ENCODE measurements at regions not wholly inside any gene's neighbourhood (a gene's known extent, or its start where the extent isn't known, plus 50 kb on each side); places are given as distances from the start of the nearest gene placed in this dataset.
"Not testable (repeated sequence)": the region's sequence is repeated elsewhere in the genome, so short reads cannot be mapped to it uniquely, and the experiment has no call there.

GRCh38 chr16:56013962-56014552 lies 138.9 kb upstream of the CES5A start:
- H3K9me3 ChIP-seq (ENCODE audit: control insufficient read depth, low read length), result no peaks in the 10 kb centered on the region
- H3K27me3 ChIP-seq (replicated peaks; ENCODE audit: control insufficient read depth, insufficient read depth, low read length), result peaks cover 5% of the 10 kb centered on the region
- no peak overlapping the region for H3K9ac ChIP-seq (ENCODE audit: low read length)
- no peaks in the 10 kb centered on the region for H3K4me1 ChIP-seq (ENCODE audit: control insufficient read depth, insufficient read depth, low read length)
- H3K36me3 ChIP-seq (ENCODE audit: control insufficient read depth, insufficient read depth, low read length, severe bottlenecking), result no peaks in the 10 kb centered on the region
- peak; percentile 29 for DNase-seq (ENCODE audit: low read depth)
- H3K4me3 ChIP-seq (ENCODE audit: low read length), result no peak overlapping the region

GRCh38 chr16:56012482-56012811 lies 137.3 kb upstream of the CES5A start:
- H3K27me3 ChIP-seq (replicated peaks; ENCODE audit: control insufficient read depth, insufficient read depth, low read length), result peaks cover 5% of the 10 kb centered on the region
- DNase-seq (ENCODE audit: low read depth), result no peak
- H3K9ac ChIP-seq (ENCODE audit: low read length), result no peak overlapping the region
- no peaks in the 10 kb centered on the region for H3K4me1 ChIP-seq (ENCODE audit: control insufficient read depth, insufficient read depth, low read length)
- no peak overlapping the region for H3K4me3 ChIP-seq (ENCODE audit: low read length)
- no peaks in the 10 kb centered on the region for H3K9me3 ChIP-seq (ENCODE audit: control insufficient read depth, low read length)
- no peaks in the 10 kb centered on the region for H3K36me3 ChIP-seq (ENCODE audit: control insufficient read depth, insufficient read depth, low read length, severe bottlenecking)

- Histone ChIP-seq H3K4me3 (ENCODE audit: low read length) (no peak overlapping the region), H3K9me3 (ENCODE audit: control insufficient read depth, low read length) (no peaks in the 10 kb centered on the region), H3K27me3 (replicated peaks; ENCODE audit: control insufficient read depth, insufficient read depth, low read length) (peaks cover 5% of the 10 kb centered on the region), H3K9ac (ENCODE audit: low read length) (no peak overlapping the region), H3K4me1 (ENCODE audit: control insufficient read depth, insufficient read depth, low read length) (no peaks in the 10 kb centered on the region), H3K36me3 (ENCODE audit: control insufficient read depth, insufficient read depth, low read length, severe bottlenecking) (no peaks in the 10 kb centered on the region)
- DNase-seq (ENCODE audit: low read depth), result no peak
Observed at GRCh38 chr16:56011808-56012481, 136.8 kb upstream of the CES5A start.

- no peak for DNase-seq (ENCODE audit: low read depth)
- Histone ChIP-seq H3K4me3 (ENCODE audit: low read length) (no peak overlapping the region), H3K36me3 (ENCODE audit: control insufficient read depth, insufficient read depth, low read length, severe bottlenecking) (no peaks in the 10 kb centered on the region), H3K9me3 (ENCODE audit: control insufficient read depth, low read length) (no peaks in the 10 kb centered on the region), H3K4me1 (ENCODE audit: control insufficient read depth, insufficient read depth, low read length) (no peaks in the 10 kb centered on the region), H3K27me3 (replicated peaks; ENCODE audit: control insufficient read depth, insufficient read depth, low read length) (peaks cover 2% of the 10 kb centered on the region), H3K9ac (ENCODE audit: low read length) (no peak overlapping the region)
Observed at GRCh38 chr16:56005958-56006357, 130.8 kb upstream of the CES5A start.

- H3K4me3 ChIP-seq (ENCODE audit: low read length), result no peak overlapping the region
- peaks cover 14% of the 10 kb centered on the region for H3K9me3 ChIP-seq (ENCODE audit: control insufficient read depth, low read length)
- peaks cover 2% of the 10 kb centered on the region for H3K27me3 ChIP-seq (replicated peaks; ENCODE audit: control insufficient read depth, insufficient read depth, low read length)
- no peaks in the 10 kb centered on the region for H3K36me3 ChIP-seq (ENCODE audit: control insufficient read depth, insufficient read depth, low read length, severe bottlenecking)
- no peak for DNase-seq (ENCODE audit: low read depth)
- H3K4me1 ChIP-seq (ENCODE audit: control insufficient read depth, insufficient read depth, low read length), result no peaks in the 10 kb centered on the region
- H3K9ac ChIP-seq (ENCODE audit: low read length), result no peak overlapping the region
Observed at GRCh38 chr16:55999683-56000082, 124.5 kb upstream of the CES5A start.

GRCh38 chr16:55993088-55993487 lies 117.9 kb upstream of the CES5A start:
- Histone ChIP-seq H3K4me3 (ENCODE audit: low read length) (no peak overlapping the region), H3K9ac (ENCODE audit: low read length) (no peak overlapping the region), H3K9me3 (ENCODE audit: control insufficient read depth, low read length) (no peaks in the 10 kb centered on the region), H3K27me3 (replicated peaks; ENCODE audit: control insufficient read depth, insufficient read depth, low read length) (peaks cover 2% of the 10 kb centered on the region), H3K4me1 (ENCODE audit: control insufficient read depth, insufficient read depth, low read length) (no peaks in the 10 kb centered on the region), H3K36me3 (ENCODE audit: control insufficient read depth, insufficient read depth, low read length, severe bottlenecking) (no peaks in the 10 kb centered on the region)
- no peak for DNase-seq (ENCODE audit: low read depth)

- Histone ChIP-seq H3K9ac (ENCODE audit: low read length) (no peak overlapping the region), H3K36me3 (ENCODE audit: control insufficient read depth, insufficient read depth, low read length, severe bottlenecking) (no peaks in the 10 kb centered on the region), H3K4me1 (ENCODE audit: control insufficient read depth, insufficient read depth, low read length) (no peaks in the 10 kb centered on the region), H3K9me3 (ENCODE audit: control insufficient read depth, low read length) (no peaks in the 10 kb centered on the region), H3K27me3 (replicated peaks; ENCODE audit: control insufficient read depth, insufficient read depth, low read length) (peaks cover 2% of the 10 kb centered on the region), H3K4me3 (ENCODE audit: low read length) (no peak overlapping the region)
- no peak for DNase-seq (ENCODE audit: low read depth)
Observed at GRCh38 chr16:55992551-55992950, 117.4 kb upstream of the CES5A start.

GRCh38 chr16:55991843-55992242 lies 116.7 kb upstream of the CES5A start:
- Histone ChIP-seq H3K27me3 (replicated peaks; ENCODE audit: control insufficient read depth, insufficient read depth, low read length) (peaks cover 2% of the 10 kb centered on the region), H3K9me3 (ENCODE audit: control insufficient read depth, low read length) (no peaks in the 10 kb centered on the region), H3K9ac (ENCODE audit: low read length) (no peak overlapping the region), H3K4me1 (ENCODE audit: control insufficient read depth, insufficient read depth, low read length) (no peaks in the 10 kb centered on the region), H3K4me3 (ENCODE audit: low read length) (no peak overlapping the region), H3K36me3 (ENCODE audit: control insufficient read depth, insufficient read depth, low read length, severe bottlenecking) (no peaks in the 10 kb centered on the region)
- DNase-seq (ENCODE audit: low read depth), result no peak

GRCh38 chr16:55989569-55989907 lies 114.4 kb upstream of the CES5A start:
- Histone ChIP-seq H3K4me1 (ENCODE audit: control insufficient read depth, insufficient read depth, low read length) (no peaks in the 10 kb centered on the region), H3K27me3 (replicated peaks; ENCODE audit: control insufficient read depth, insufficient read depth, low read length) (no peaks in the 10 kb centered on the region), H3K36me3 (ENCODE audit: control insufficient read depth, insufficient read depth, low read length, severe bottlenecking) (no peaks in the 10 kb centered on the region), H3K9me3 (ENCODE audit: control insufficient read depth, low read length) (no peaks in the 10 kb centered on the region), H3K9ac (ENCODE audit: low read length) (no peak overlapping the region), H3K4me3 (ENCODE audit: low read length) (no peak overlapping the region)
- DNase-seq (ENCODE audit: low read depth), result no peak

GRCh38 chr16:55988850-55989568 lies 113.8 kb upstream of the CES5A start:
- not testable (repeated sequence) for H3K9me3 ChIP-seq (ENCODE audit: control insufficient read depth, low read length); H3K36me3 ChIP-seq (ENCODE audit: control insufficient read depth, insufficient read depth, low read length, severe bottlenecking); H3K27me3 ChIP-seq (replicated peaks; ENCODE audit: control insufficient read depth, insufficient read depth, low read length); H3K4me1 ChIP-seq (ENCODE audit: control insufficient read depth, insufficient read depth, low read length); DNase-seq (ENCODE audit: low read depth); H3K4me3 ChIP-seq (ENCODE audit: low read length); H3K9ac ChIP-seq (ENCODE audit: low read length)

GRCh38 chr16:55988013-55988412 lies 112.8 kb upstream of the CES5A start:
- DNase-seq (ENCODE audit: low read depth), result no peak
- H3K36me3 ChIP-seq (ENCODE audit: control insufficient read depth, insufficient read depth, low read length, severe bottlenecking), result no peaks in the 10 kb centered on the region
- no peaks in the 10 kb centered on the region for H3K27me3 ChIP-seq (replicated peaks; ENCODE audit: control insufficient read depth, insufficient read depth, low read length)

More at GRCh38 chr16:55988013-55988412, 112.8 kb upstream of the CES5A start:
- H3K4me1 ChIP-seq (ENCODE audit: control insufficient read depth, insufficient read depth, low read length), result no peaks in the 10 kb centered on the region
- H3K9me3 ChIP-seq (ENCODE audit: control insufficient read depth, low read length), result no peaks in the 10 kb centered on the region
- H3K9ac ChIP-seq (ENCODE audit: low read length), result no peak overlapping the region
- no peak overlapping the region for H3K4me3 ChIP-seq (ENCODE audit: low read length)

Measured in adipocyte (in vitro differentiated cells).